Gastroesophageal sphincter (tissue), 4 donors: ENCODE measurements at regions not wholly inside any gene's neighbourhood (a gene's known extent, or its start where the extent isn't known, plus 50 kb on each side); places are given as distances from the start of the nearest gene placed in this dataset.

Source experiments
- ATAC-seq: fragments of 150-250 bp; one replicate; pipeline ENCODE4 v1.9.1; 2016; ENCODE audit warnings: mild to moderate bottlenecking, moderate library complexity
- H3K27ac ChIP-seq, 4 donors: fragments of 200-600 bp; sonication (generic) in 3 of 4; 1 replicate in 3 of 4; 2 replicates in 1 of 4; pipeline ENCODE4 v1.5.1; 2016 to 2019
- H3K27me3 ChIP-seq: fragments of 200-600 bp; sonication (generic); one replicate; pipeline ENCODE4 v1.5.1; 2019
- H3K36me3 ChIP-seq, 2 donors: fragments of 200-600 bp; sonication (generic); one replicate each; pipeline ENCODE4 v1.5.1; 2019; ENCODE audit warnings: control low read depth in 1 of 2
- H3K4me1 ChIP-seq, 3 donors: fragments of 200-600 bp; sonication (generic); 1 replicate in 2 of 3; 2 replicates in 1 of 3; pipeline ENCODE4 v1.5.1; 2016 to 2019; ENCODE audit warnings: control low read depth in 2 of 3
- H3K4me3 ChIP-seq, 2 donors: fragments of 200-600 bp; sonication (generic); one replicate each; pipeline ENCODE4 v1.5.1; 2019; ENCODE audit warnings: mild to moderate bottlenecking in 1 of 2, moderate library complexity in 1 of 2
- H3K9me3 ChIP-seq, 3 donors: fragments of 200-600 bp; sonication (generic); one replicate each; pipeline ENCODE4 v1.5.1; 2017 to 2019; ENCODE audit warnings: control low read depth in 2 of 3
- EP300 ChIP-seq: sonication (generic); formaldehyde crosslinking; IDR thresholded peaks from one replicate; pipeline ENCODE4 v1.6.1; 2017; ENCODE audit warnings: antibody characterized with exemption, mild to moderate bottlenecking
- POLR2A ChIP-seq, 2 donors: fragments of 450-650 bp; IDR thresholded peaks; one replicate each; pipeline ENCODE4 v1.6.1; 2017; ENCODE audit warnings: antibody characterized with exemption in 2 of 2, mild to moderate bottlenecking in 2 of 2, moderate library complexity in 1 of 2
- POLR2AphosphoS5 ChIP-seq: sonication (generic); formaldehyde crosslinking; IDR thresholded peaks from one replicate; pipeline ENCODE4 v1.6.1; 2017; ENCODE audit warnings: antibody characterized with exemption
- WGBS, 2 donors: methylation state at CpG; one replicate each; pipeline ENCODE4 v1.1.5; 2018; ENCODE audit warnings: low coverage in 1 of 2; 5-methylcytosine and 5-hydroxymethylcytosine counted together
- TF ChIP-seq, protein P1 (sequence below), 4 experiments: fragments of 200-600 bp in 2 of 4; fragments of 450-650 bp in 2 of 4; sonication (generic) in 1 of 4; IDR thresholded peaks; one replicate each; pipeline ENCODE4 v1.5.1; 2017 to 2019; ENCODE audit warnings: antibody characterized with exemption in 4 of 4, mild to moderate bottlenecking in 2 of 4, moderate library complexity in 2 of 4

GRCh38 chr7:89798599-89798996 is 355.7 kb upstream of the STEAP1 start:
- TF ChIP-seq POLR2AphosphoS5 (no peak), EP300 (no peak), POLR2A (IDR thresholded peaks at IDR 0.05) (no peak)
- TF ChIP-seq, protein P1, sequence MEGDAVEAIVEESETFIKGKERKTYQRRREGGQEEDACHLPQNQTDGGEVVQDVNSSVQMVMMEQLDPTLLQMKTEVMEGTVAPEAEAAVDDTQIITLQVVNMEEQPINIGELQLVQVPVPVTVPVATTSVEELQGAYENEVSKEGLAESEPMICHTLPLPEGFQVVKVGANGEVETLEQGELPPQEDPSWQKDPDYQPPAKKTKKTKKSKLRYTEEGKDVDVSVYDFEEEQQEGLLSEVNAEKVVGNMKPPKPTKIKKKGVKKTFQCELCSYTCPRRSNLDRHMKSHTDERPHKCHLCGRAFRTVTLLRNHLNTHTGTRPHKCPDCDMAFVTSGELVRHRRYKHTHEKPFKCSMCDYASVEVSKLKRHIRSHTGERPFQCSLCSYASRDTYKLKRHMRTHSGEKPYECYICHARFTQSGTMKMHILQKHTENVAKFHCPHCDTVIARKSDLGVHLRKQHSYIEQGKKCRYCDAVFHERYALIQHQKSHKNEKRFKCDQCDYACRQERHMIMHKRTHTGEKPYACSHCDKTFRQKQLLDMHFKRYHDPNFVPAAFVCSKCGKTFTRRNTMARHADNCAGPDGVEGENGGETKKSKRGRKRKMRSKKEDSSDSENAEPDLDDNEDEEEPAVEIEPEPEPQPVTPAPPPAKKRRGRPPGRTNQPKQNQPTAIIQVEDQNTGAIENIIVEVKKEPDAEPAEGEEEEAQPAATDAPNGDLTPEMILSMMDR (IDR thresholded peaks at IDR 0.05) = no peak
- H3K4me3 ChIP-seq = no peak overlapping the region
- H3K4me1 ChIP-seq = no peaks in the 10 kb centered on the region
- no peak for ATAC-seq
- no CpG with 5 or more reads among the region's 2 CpGs for WGBS, 2 donors
- H3K9me3 ChIP-seq = no peaks in the 10 kb centered on the region
- H3K36me3 ChIP-seq = no peaks in the 10 kb centered on the region
- H3K27ac ChIP-seq = no peak overlapping the region
- H3K27me3 ChIP-seq = no peaks in the 10 kb centered on the region

DNA sequence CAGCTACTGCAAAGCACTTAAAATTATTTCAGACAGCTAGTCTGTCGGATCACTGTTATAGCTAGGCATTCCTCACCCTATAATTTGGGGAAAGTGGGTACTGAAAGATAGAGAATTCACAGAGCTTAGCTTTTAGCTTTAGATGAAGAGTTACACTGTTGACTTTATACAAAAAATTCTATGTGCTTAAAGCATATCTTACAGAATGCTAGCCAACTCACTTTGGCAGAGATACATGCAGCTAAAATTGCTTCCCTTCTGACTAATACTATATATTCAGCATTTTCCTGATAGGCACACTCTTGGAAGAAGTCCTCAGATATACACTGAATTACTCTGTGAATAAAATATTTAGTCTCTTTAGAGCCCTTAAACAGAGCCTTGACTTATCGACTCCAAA is 353.5 kb upstream of the STEAP1 start:
- no peak for TF ChIP-seq POLR2A (IDR thresholded peaks at IDR 0.05)
- no peak for TF ChIP-seq EP300
- TF ChIP-seq POLR2AphosphoS5 = no peak
- TF ChIP-seq, protein P1 (IDR thresholded peaks at IDR 0.05) = no peak
- H3K4me3 ChIP-seq = no peak overlapping the region
- H3K27ac ChIP-seq = no peak overlapping the region
- H3K9me3 ChIP-seq = peaks cover 0 to 2% (median 0%) of the 10 kb centered on the region in 3 donors
- 37 to 58% methylated on average over 2 of the region's 2 CpGs for WGBS, 2 donors
- H3K4me1 ChIP-seq = no peaks in the 10 kb centered on the region
- no peaks in the 10 kb centered on the region for H3K36me3 ChIP-seq
- H3K27me3 ChIP-seq = no peaks in the 10 kb centered on the region
- no peak for ATAC-seq

GRCh38 chr7:89809291-89809690 is 345.0 kb upstream of the STEAP1 start:
- TF ChIP-seq POLR2AphosphoS5 (no peak), POLR2A (IDR thresholded peaks at IDR 0.05) (no peak), EP300 (no peak)
- TF ChIP-seq, protein P1 (IDR thresholded peaks at IDR 0.05) = no peak
- Histone ChIP-seq H3K27ac (no peak overlapping the region), H3K36me3 (no peaks in the 10 kb centered on the region), H3K9me3 (peaks cover 0 to 11% (median 0%) of the 10 kb centered on the region in 3 donors), H3K27me3 (no peaks in the 10 kb centered on the region), H3K4me1 (no peaks in the 10 kb centered on the region), H3K4me3 (no peak overlapping the region)
- 25 to 71% methylated on average over 1 of the region's 1 CpG for WGBS, 2 donors
- ATAC-seq = no peak

- no peak overlapping the region for H3K27ac ChIP-seq
- no peak for ATAC-seq
- TF ChIP-seq POLR2AphosphoS5 = no peak
- no peak for TF ChIP-seq POLR2A (IDR thresholded peaks at IDR 0.05)
- TF ChIP-seq, protein P1 (IDR thresholded peaks at IDR 0.05) = no peak
- no peak for TF ChIP-seq EP300
- no peaks in the 10 kb centered on the region for H3K9me3 ChIP-seq
- WGBS, 2 donors = 71 to 75% methylated on average over 1 of the region's 1 CpG
- H3K27me3 ChIP-seq = no peaks in the 10 kb centered on the region
- no peaks in the 10 kb centered on the region for H3K4me1 ChIP-seq
- no peak overlapping the region for H3K4me3 ChIP-seq
- no peaks in the 10 kb centered on the region for H3K36me3 ChIP-seq
Observed at GRCh38 chr7:89813081-89813480, 341.2 kb upstream of the STEAP1 start.

DNA sequence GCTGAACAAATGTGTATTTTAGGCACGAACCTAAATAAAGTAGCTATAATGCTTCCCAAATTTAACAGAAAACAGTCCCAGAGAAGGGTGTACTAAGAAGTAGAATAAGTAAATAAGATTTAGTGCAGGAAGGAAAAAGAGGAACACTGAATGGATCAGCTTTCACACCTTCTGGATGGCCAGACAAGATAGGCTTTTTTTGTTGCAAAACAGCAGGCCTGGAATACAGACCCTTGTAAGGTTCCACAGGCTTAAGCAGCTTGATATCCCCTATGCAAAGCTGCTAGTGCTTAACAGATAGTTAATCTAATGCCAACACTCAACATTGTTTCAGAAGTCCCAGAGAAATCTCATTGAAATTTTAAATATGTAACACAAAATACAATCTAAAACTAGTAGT is 328.1 kb upstream of the STEAP1 start:
- H3K4me3 ChIP-seq = no peak overlapping the region
- H3K4me1 ChIP-seq = no peaks in the 10 kb centered on the region
- peaks cover 0 to 14% (median 0%) of the 10 kb centered on the region in 3 donors for H3K9me3 ChIP-seq
- no peaks in the 10 kb centered on the region for H3K36me3 ChIP-seq
- no peak for ATAC-seq
- TF ChIP-seq POLR2A (IDR thresholded peaks at IDR 0.05) (no peak), POLR2AphosphoS5 (no peak), EP300 (no peak)
- TF ChIP-seq, protein P1 (IDR thresholded peaks at IDR 0.05) = no peak
- WGBS, 2 donors = 65 to 86% methylated on average over 1 of the region's 1 CpG
- no peaks in the 10 kb centered on the region for H3K27me3 ChIP-seq
- H3K27ac ChIP-seq = no peak overlapping the region
